GM12873 (cell line): ENCODE measurements at regions not wholly inside any gene's neighbourhood (a gene's known extent, or its start where the extent isn't known, plus 50 kb on each side); places are given as distances from the start of the nearest gene placed in this dataset.

Source experiments
- CTCF ChIP-seq: IDR thresholded peaks from 2 replicates; pipeline ENCODE4 v1.5.1; 2012; ENCODE audit warnings: low read depth, mild to moderate bottlenecking, moderate library complexity, low read length, control low read depth; ENCODE audit not compliant: insufficient read depth; ENCODE audit errors: missing control alignments

- TF ChIP-seq CTCF: no peak
Observed at GRCh38 chr18:64372850-64373249, 224.0 kb upstream of the LINC00305 start.

- no peak for TF ChIP-seq CTCF
Observed at GRCh38 chr18:64365106-64365505, 216.2 kb upstream of the LINC00305 start.

- TF ChIP-seq CTCF: no peak
Observed at GRCh38 chr18:64337673-64338072, 188.8 kb upstream of the LINC00305 start.

- TF ChIP-seq CTCF: no peak
Observed at GRCh38 chr18:64337018-64337417, 188.1 kb upstream of the LINC00305 start.

GRCh38 chr18:64334748-64335147 is 185.9 kb upstream of the LINC00305 start:
- TF ChIP-seq CTCF: no peak

GRCh38 chr18:64333584-64333983 is 184.7 kb upstream of the LINC00305 start:
- no peak for TF ChIP-seq CTCF

GRCh38 chr18:64332835-64333234 is 183.9 kb upstream of the LINC00305 start:
- no peak for TF ChIP-seq CTCF
